Endodermal cell (in vitro differentiated cells): ENCODE measurements at regions not wholly inside any gene's neighbourhood (a gene's known extent, or its start where the extent isn't known, plus 50 kb on each side); places are given as distances from the start of the nearest gene placed in this dataset.
"Not testable (repeated sequence)": the region's sequence is repeated elsewhere in the genome, so short reads cannot be mapped to it uniquely, and the experiment has no call there.

Experiments used
- DNase-seq: peaks from one replicate; pipeline ENCODE4 v3.0.0-alpha.2; 2017
- H3K27ac ChIP-seq: 2 replicates; pipeline ENCODE4 v1.5.1; 2013; ENCODE audit warnings: mild to moderate bottlenecking, low read depth, low read length, moderate library complexity
- H3K27me3 ChIP-seq: 2 replicates; pipeline ENCODE4 v1.6.1; 2013; ENCODE audit warnings: mild to moderate bottlenecking, low read length, moderate library complexity; ENCODE audit not compliant: insufficient read depth, control insufficient read depth, poor library complexity, severe bottlenecking
- H3K36me3 ChIP-seq: 2 replicates; pipeline ENCODE4 v1.7.0; 2013; ENCODE audit warnings: mild to moderate bottlenecking, low read length, moderate library complexity; ENCODE audit not compliant: control insufficient read depth, insufficient read depth
- H3K4me1 ChIP-seq: one replicate; pipeline ENCODE4 v1.7.0; 2013; ENCODE audit warnings: low read length; ENCODE audit not compliant: control insufficient read depth, insufficient read depth
- H3K4me3 ChIP-seq: 2 replicates; pipeline ENCODE4 v1.5.1; 2013; ENCODE audit warnings: mild to moderate bottlenecking, low read length, moderate library complexity
- H3K9ac ChIP-seq: 2 replicates; pipeline ENCODE4 v1.6.1; 2013; ENCODE audit warnings: mild to moderate bottlenecking, low read length, moderate library complexity; ENCODE audit not compliant: poor library complexity, severe bottlenecking; ENCODE audit errors: extremely low read depth
- H3K9me3 ChIP-seq: 2 replicates; pipeline ENCODE4 v1.6.1; 2013; ENCODE audit warnings: mild to moderate bottlenecking, low read length, moderate library complexity; ENCODE audit not compliant: control insufficient read depth
- H3K27ac Mint-ChIP-seq: 2 replicates; pipeline ENCODE4 v1.8.0; 2020; ENCODE audit warnings: mixed read lengths
- H3K27me3 Mint-ChIP-seq: 2 replicates; pipeline ENCODE4 v1.8.0; 2021; ENCODE audit warnings: mild to moderate bottlenecking, mixed read lengths; ENCODE audit not compliant: insufficient read depth
- H3K36me3 Mint-ChIP-seq: 2 replicates; pipeline ENCODE4 v1.8.0; 2020; ENCODE audit warnings: low read depth, mixed read lengths
- H3K4me1 Mint-ChIP-seq: 2 replicates; pipeline ENCODE4 v1.8.0; 2020; ENCODE audit warnings: mixed read lengths
- H3K4me3 Mint-ChIP-seq: 2 replicates; pipeline ENCODE4 v1.8.0; 2020; ENCODE audit warnings: mild to moderate bottlenecking, moderate library complexity, mixed read lengths
- H3K9me3 Mint-ChIP-seq: 2 replicates; pipeline ENCODE4 v1.8.0; 2020; ENCODE audit warnings: mild to moderate bottlenecking, mixed read lengths
- WGBS, 2 experiments: methylation state at CpG; one replicate each; pipeline versions ENCODE4 v1.1.5 to v1.1.7; 2013; ENCODE audit warnings: missing lambda C conversion rate in 2 of 2, mixed read lengths in 1 of 2; ENCODE audit not compliant: insufficient coverage in 1 of 2, insufficient read length in 1 of 2; 5-methylcytosine and 5-hydroxymethylcytosine counted together

DNA sequence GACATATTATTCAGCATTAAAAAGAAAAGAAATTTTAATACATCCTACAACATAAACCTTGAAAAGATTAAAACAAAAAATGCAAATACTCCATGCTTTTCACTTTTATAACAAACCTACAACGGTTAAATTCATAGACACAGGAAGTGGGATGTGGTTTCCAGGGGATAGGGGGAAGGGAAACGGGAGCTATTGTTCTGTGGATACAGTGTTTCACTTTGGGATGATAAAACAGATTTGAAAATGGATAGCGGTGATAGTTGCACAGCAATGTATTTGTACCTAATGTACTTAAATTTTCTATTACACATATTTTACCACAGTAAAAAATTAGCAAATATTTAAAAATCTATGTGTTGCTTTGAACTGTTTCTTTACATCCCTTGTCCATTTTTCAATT is 368.0 kb downstream of the CDY2B start:
- H3K4me1 Mint-ChIP-seq, DNase-seq, H3K27me3 ChIP-seq, H3K27me3 Mint-ChIP-seq, H3K4me3 Mint-ChIP-seq, H3K27ac ChIP-seq, H3K36me3 Mint-ChIP-seq, H3K9me3 Mint-ChIP-seq, H3K4me3 ChIP-seq, H3K36me3 ChIP-seq, H3K27ac Mint-ChIP-seq, H3K4me1 ChIP-seq, H3K9ac ChIP-seq, H3K9me3 ChIP-seq: not testable (repeated sequence)
- no CpG with 5 or more reads among the region's 3 CpGs for WGBS, 2 experiments

- H3K9me3 Mint-ChIP-seq, H3K9ac ChIP-seq, H3K4me1 Mint-ChIP-seq, H3K27ac ChIP-seq, H3K9me3 ChIP-seq, H3K4me1 ChIP-seq, H3K36me3 Mint-ChIP-seq, H3K27me3 Mint-ChIP-seq, H3K27me3 ChIP-seq, H3K36me3 ChIP-seq, H3K4me3 ChIP-seq, H3K27ac Mint-ChIP-seq, DNase-seq, H3K4me3 Mint-ChIP-seq: not testable (repeated sequence)
- WGBS, 2 experiments: no CpG with 5 or more reads among the region's 1 CpG
Observed at GRCh38 chrY:17511476-17511875, 368.5 kb downstream of the CDY2B start.

DNA sequence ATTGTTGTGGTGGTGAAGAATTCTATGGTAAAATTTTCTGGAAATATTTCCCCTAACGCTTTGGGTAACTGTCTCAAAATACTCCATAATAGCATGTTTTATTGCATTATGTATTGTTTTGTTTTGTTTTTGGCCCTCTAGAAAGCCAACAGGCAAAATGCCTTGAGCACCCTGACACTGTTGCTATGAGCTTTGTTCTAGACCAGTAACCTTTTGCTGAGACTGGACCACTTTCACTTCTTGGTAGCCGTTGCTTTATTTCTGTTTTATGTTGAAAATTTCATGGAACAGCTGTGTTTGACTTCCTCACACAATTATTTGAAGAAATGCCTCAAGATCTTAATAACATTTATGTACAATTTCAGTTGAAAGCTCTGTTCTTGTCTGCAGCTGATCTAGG is 374.2 kb downstream of the CDY2B start:
- H3K36me3 Mint-ChIP-seq, H3K27me3 Mint-ChIP-seq, H3K4me1 Mint-ChIP-seq, H3K27ac Mint-ChIP-seq, H3K9ac ChIP-seq, H3K9me3 Mint-ChIP-seq, H3K27ac ChIP-seq, H3K4me3 Mint-ChIP-seq, H3K27me3 ChIP-seq, H3K36me3 ChIP-seq, DNase-seq, H3K4me1 ChIP-seq, H3K9me3 ChIP-seq, H3K4me3 ChIP-seq: not testable (repeated sequence)
- WGBS, 2 experiments: no CpG with 5 or more reads among the region's 2 CpGs

DNA sequence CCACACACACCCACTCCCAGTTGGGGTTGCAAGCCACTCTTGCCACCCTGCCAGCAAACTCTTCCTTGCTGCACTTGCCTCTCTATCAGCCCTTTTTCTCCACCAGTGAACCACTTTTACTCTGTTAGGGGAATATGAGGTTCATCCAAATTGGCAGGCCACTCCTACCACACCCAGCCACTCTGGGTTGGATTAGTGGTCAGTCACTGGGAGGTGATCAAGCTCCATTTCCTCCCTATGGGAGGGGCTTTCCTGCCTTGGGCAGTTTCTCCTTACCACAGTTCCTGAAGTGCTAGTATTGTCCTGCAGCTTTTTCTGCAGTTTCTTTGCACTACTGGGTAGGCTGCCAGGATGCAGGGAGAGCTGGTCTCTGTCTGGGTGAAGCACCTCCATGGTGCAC is 395.3 kb downstream of the CDY2B start:
- not testable (repeated sequence) for H3K36me3 ChIP-seq, H3K4me3 Mint-ChIP-seq, H3K27me3 Mint-ChIP-seq, H3K27ac ChIP-seq, H3K9ac ChIP-seq, H3K27ac Mint-ChIP-seq, H3K27me3 ChIP-seq, H3K4me1 ChIP-seq, H3K4me1 Mint-ChIP-seq, DNase-seq, H3K9me3 ChIP-seq, H3K4me3 ChIP-seq, H3K36me3 Mint-ChIP-seq, H3K9me3 Mint-ChIP-seq

GRCh38 chrY:17484157-17484556 is 395.9 kb downstream of the CDY2B start:
- not testable (repeated sequence) for H3K27ac ChIP-seq, H3K36me3 Mint-ChIP-seq, H3K9ac ChIP-seq, DNase-seq, H3K27ac Mint-ChIP-seq, H3K27me3 Mint-ChIP-seq, H3K27me3 ChIP-seq, H3K4me3 Mint-ChIP-seq, H3K4me3 ChIP-seq, H3K4me1 ChIP-seq, H3K4me1 Mint-ChIP-seq, H3K9me3 ChIP-seq, H3K9me3 Mint-ChIP-seq, H3K36me3 ChIP-seq
- WGBS, 2 experiments: no CpG with 5 or more reads among the region's 2 CpGs

DNA sequence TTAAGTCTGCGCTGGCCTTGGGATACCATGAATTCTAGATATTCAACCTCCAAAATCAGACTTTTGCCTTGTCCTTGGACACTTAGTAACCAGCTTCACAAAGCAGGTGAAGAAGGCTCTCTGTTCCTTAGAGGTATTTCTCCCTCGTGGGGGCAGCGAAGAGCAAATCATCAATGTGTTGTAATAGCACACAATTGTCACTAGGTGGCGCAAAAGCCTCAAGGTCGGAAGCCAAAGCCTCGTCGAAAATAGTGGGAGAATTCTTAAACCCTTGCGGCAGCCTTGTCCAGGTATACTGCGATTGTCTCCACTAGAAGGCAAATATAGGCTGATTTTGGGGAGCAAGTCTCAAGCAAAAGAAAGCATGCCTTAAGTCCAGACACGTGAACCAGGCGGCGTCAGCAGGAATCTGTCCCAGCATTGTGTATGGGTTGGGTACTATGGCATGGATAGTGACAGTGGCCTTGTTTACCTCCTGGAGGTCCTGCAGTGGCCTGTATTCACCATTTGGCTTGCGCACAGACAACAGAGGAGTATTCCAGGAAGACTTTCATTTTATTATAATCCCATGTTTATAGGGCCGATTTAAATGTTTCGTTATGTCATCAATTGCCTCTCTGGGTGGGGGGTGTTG is 398.5 kb downstream of the CDY2B start:
- not testable (repeated sequence) for H3K27me3 Mint-ChIP-seq, DNase-seq

DNA sequence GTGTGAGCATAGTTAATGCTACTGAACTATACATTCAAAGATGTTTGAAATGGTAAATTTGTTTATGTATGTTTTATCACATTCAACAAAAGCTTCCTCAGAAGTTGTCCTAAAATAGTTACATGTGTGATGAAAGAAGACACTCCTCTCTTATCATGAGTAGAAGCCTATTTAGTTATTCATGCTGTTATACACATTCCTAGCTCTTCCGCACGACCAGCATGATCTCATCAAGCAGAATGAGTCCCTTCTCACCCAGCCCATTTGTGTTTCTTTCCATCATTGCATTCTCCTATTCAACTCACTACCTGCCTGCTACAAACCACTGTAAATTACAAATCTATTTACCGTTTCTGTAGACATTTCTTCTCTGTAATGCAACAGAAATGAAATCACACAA is 408.0 kb downstream of the CDY2B start:
- H3K36me3 Mint-ChIP-seq, H3K9ac ChIP-seq, DNase-seq, H3K4me3 Mint-ChIP-seq, H3K36me3 ChIP-seq, H3K27me3 Mint-ChIP-seq, H3K4me3 ChIP-seq, H3K4me1 Mint-ChIP-seq, H3K27ac ChIP-seq, H3K9me3 Mint-ChIP-seq, H3K4me1 ChIP-seq, H3K27me3 ChIP-seq, H3K27ac Mint-ChIP-seq, H3K9me3 ChIP-seq: not testable (repeated sequence)
- no CpG with 5 or more reads among the region's 3 CpGs for WGBS, 2 experiments

More for the DNA sequence above, 398.5 kb downstream of the CDY2B start:
- not testable (repeated sequence) for H3K27ac ChIP-seq, H3K36me3 Mint-ChIP-seq, H3K9me3 ChIP-seq, H3K4me3 ChIP-seq, H3K9ac ChIP-seq, H3K4me3 Mint-ChIP-seq, H3K4me1 ChIP-seq, H3K4me1 Mint-ChIP-seq, H3K27ac Mint-ChIP-seq, H3K9me3 Mint-ChIP-seq, H3K27me3 ChIP-seq, H3K36me3 ChIP-seq
- WGBS, 2 experiments: no CpG with 5 or more reads among the region's 15 CpGs
